GM23338 (cell line): ENCODE measurements at regions not wholly inside any gene's neighbourhood (a gene's known extent, or its start where the extent isn't known, plus 50 kb on each side); places are given as distances from the start of the nearest gene placed in this dataset.

Experiments
- ATAC-seq: fragments of 200-7000 bp; cut with Tn5 transposase; 3 replicates; pipeline ENCODE4 v1.9.1; 2020
- DNase-seq: peaks from one replicate; pipeline ENCODE4 v3.0.0-alpha.2; 2015; ENCODE audit warnings: low spot score
- H2AFZ ChIP-seq: fragments of 200-600 bp; sonication (generic); 2 replicates; pipeline ENCODE4 v1.8.0; 2016; ENCODE audit warnings: antibody characterized with exemption, mild to moderate bottlenecking, moderate library complexity
- H3F3A ChIP-seq: fragments of 200-600 bp; sonication (generic); replicated peaks from 2 replicates; pipeline ENCODE4 v1.8.0; 2017; ENCODE audit warnings: antibody characterized with exemption, mixed run types, low read depth
- H3K27ac ChIP-seq: fragments of 200-600 bp; sonication (generic); 2 replicates; pipeline ENCODE4 v1.6.1; 2016; ENCODE audit warnings: low read depth
- H3K27me3 ChIP-seq: fragments of 200-600 bp; sonication (generic); 2 replicates; pipeline ENCODE4 v1.8.0; 2016; ENCODE audit warnings: mild to moderate bottlenecking, mixed run types, moderate library complexity; ENCODE audit not compliant: insufficient read depth
- H3K36me3 ChIP-seq: fragments of 200-600 bp; sonication (generic); 2 replicates; pipeline ENCODE4 v1.8.0; 2016; ENCODE audit warnings: mild to moderate bottlenecking; ENCODE audit not compliant: insufficient read depth
- H3K4me1 ChIP-seq: fragments of 200-600 bp; sonication (generic); 2 replicates; pipeline ENCODE4 v1.8.0; 2016; ENCODE audit warnings: mild to moderate bottlenecking, moderate library complexity; ENCODE audit not compliant: insufficient read depth
- H3K4me2 ChIP-seq: fragments of 200-600 bp; sonication (generic); 2 replicates; pipeline ENCODE4 v1.7.1; 2017; ENCODE audit warnings: mixed run types
- H3K4me3 ChIP-seq: fragments of 200-600 bp; sonication (generic); 2 replicates; pipeline ENCODE4 v1.6.1; 2016; ENCODE audit warnings: mixed run types
- H3K79me2 ChIP-seq: fragments of 200-600 bp; sonication (generic); replicated peaks from 2 replicates; pipeline ENCODE4 v1.8.0; 2017; ENCODE audit warnings: mild to moderate bottlenecking; ENCODE audit not compliant: insufficient read depth
- H3K9me2 ChIP-seq: fragments of 200-600 bp; sonication (generic); 2 replicates; pipeline ENCODE4 v1.8.0; 2017; ENCODE audit not compliant: insufficient read depth
- H4K20me1 ChIP-seq: fragments of 200-600 bp; sonication (generic); replicated peaks from 2 replicates; pipeline ENCODE4 v1.8.0; 2017; ENCODE audit warnings: mild to moderate bottlenecking; ENCODE audit not compliant: insufficient read depth
- H3K27ac Mint-ChIP-seq: 2 replicates; pipeline ENCODE4 v1.8.0; 2020; ENCODE audit warnings: inconsistent platforms, mild to moderate bottlenecking, moderate library complexity, mixed read lengths
- H3K27me3 Mint-ChIP-seq: 3 replicates; pipeline ENCODE4 v1.8.0; 2022; ENCODE audit warnings: low read depth, mild to moderate bottlenecking, moderate library complexity, mixed read lengths, inconsistent platforms; ENCODE audit not compliant: insufficient read depth, poor library complexity
- H3K36me3 Mint-ChIP-seq: 3 replicates; pipeline ENCODE4 v1.8.0; 2021; ENCODE audit warnings: low read depth, mild to moderate bottlenecking, inconsistent platforms, moderate library complexity, mixed read lengths
- H3K4me1 Mint-ChIP-seq: 3 replicates; pipeline ENCODE4 v1.8.0; 2020; ENCODE audit warnings: mild to moderate bottlenecking, inconsistent platforms, mixed read lengths
- H3K4me3 Mint-ChIP-seq: 3 replicates; pipeline ENCODE4 v1.8.0; 2021; ENCODE audit warnings: moderate library complexity, mild to moderate bottlenecking, inconsistent platforms, mixed read lengths
- H3K9me3 Mint-ChIP-seq: 3 replicates; pipeline ENCODE4 v1.8.0; 2020; ENCODE audit warnings: moderate library complexity, mild to moderate bottlenecking, inconsistent platforms, mixed read lengths
- CREB1 ChIP-seq: fragments of 250-450 bp; sonication (Bioruptor Pico); IDR thresholded peaks from 2 replicates; pipeline ENCODE4 v1.5.0; 2020; ENCODE audit warnings: low read depth, mild to moderate bottlenecking, moderate library complexity
- EZH2 ChIP-seq: fragments of 200-600 bp; sonication (generic); IDR thresholded peaks from one replicate; pipeline ENCODE4 v1.8.0; 2017; ENCODE audit warnings: antibody characterized with exemption, mild to moderate bottlenecking, low read depth; ENCODE audit not compliant: unreplicated experiment
- EZH2phosphoT487 ChIP-seq: fragments of 200-600 bp; sonication (generic); IDR thresholded peaks from one replicate; pipeline ENCODE4 v1.8.1; 2018; ENCODE audit warnings: antibody characterized with exemption; ENCODE audit not compliant: unreplicated experiment
- JUNB ChIP-seq: IDR thresholded peaks from one replicate; pipeline ENCODE4 v1.6.1; 2016; ENCODE audit warnings: antibody characterized with exemption; ENCODE audit not compliant: unreplicated experiment
- NANOG ChIP-seq: IDR thresholded peaks from 2 replicates; pipeline ENCODE4 v1.6.1; 2016; ENCODE audit warnings: antibody characterized with exemption, borderline replicate concordance
- POLR2AphosphoS5 ChIP-seq: IDR thresholded peaks from 2 replicates; pipeline ENCODE4 v1.6.1; 2016; ENCODE audit warnings: antibody characterized with exemption, low read depth
- STAT1 ChIP-seq: IDR thresholded peaks from one replicate; pipeline ENCODE4 v1.6.1; 2016; ENCODE audit warnings: antibody characterized with exemption; ENCODE audit not compliant: unreplicated experiment
- ZNF331 ChIP-seq: fragments of 250-450 bp; sonication (Bioruptor Pico); IDR thresholded peaks from 2 replicates; pipeline ENCODE4 v1.5.0; 2020; ENCODE audit warnings: low read depth, mild to moderate bottlenecking, moderate library complexity
- TF ChIP-seq, protein P1 (sequence below): IDR thresholded peaks from one replicate; pipeline ENCODE4 v1.6.1; 2018; ENCODE audit warnings: antibody characterized with exemption; ENCODE audit not compliant: unreplicated experiment
- TF ChIP-seq, protein P2 (sequence below): fragments of 250-450 bp; sonication (Bioruptor Pico); IDR thresholded peaks from 2 replicates; pipeline ENCODE4 v1.5.0; 2020; ENCODE audit warnings: mild to moderate bottlenecking, moderate library complexity
- TF ChIP-seq, protein P3 (sequence below), 2 experiments: fragments of 200-600 bp in 1 of 2; sonication (generic) in 1 of 2; conservative IDR thresholded peaks; 2 replicates each; pipeline versions ENCODE4 v1.5.1 to v1.6.1; 2016 to 2017; ENCODE audit warnings: antibody characterized with exemption in 2 of 2, low read depth in 2 of 2, mild to moderate bottlenecking in 2 of 2, moderate library complexity in 1 of 2
- TF ChIP-seq, protein P4 (sequence below): IDR thresholded peaks from 2 replicates; pipeline ENCODE4 v1.6.1; 2016; ENCODE audit warnings: antibody characterized with exemption

DNA sequence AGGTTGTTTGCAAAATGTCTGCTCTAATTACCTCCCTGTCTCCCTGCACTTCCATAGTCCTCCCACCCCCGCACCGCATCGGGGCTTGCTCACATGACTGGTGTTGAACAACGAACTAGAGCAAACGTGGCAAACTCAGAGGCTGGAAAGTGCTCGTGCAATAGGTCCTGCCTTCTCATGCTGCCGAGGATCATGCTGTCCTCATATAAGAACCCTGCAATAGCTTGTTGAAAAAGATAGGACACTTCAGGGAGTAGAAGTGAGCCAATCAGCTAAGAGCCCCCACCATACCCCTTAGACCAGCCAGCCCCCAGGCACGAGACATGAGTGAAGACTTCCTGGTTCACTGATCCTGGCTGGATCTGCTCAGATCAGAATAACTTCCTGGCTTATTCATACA, 219.2 kb downstream of the C6orf118 start:
- Mint-ChIP-seq H3K4me3 (no peak overlapping the region), H3K4me1 (no peaks in the 10 kb centered on the region), H3K27ac (no peak overlapping the region), H3K36me3 (peaks cover 29% of the 10 kb centered on the region), H3K9me3 (peaks cover 47% of the 10 kb centered on the region), H3K27me3 (peaks cover 2% of the 10 kb centered on the region)
- H3K27me3 ChIP-seq, result no peaks in the 10 kb centered on the region
- H3K79me2 ChIP-seq, result no peaks in the 10 kb centered on the region
- no peak overlapping the region for H3K27ac ChIP-seq
- no peak for ATAC-seq
- 0 out of 2 replicates have a peak, but pooled peaks cover 8% of the 10 kb centered on the region for H3K9me2 ChIP-seq
- H4K20me1 ChIP-seq, result no peaks in the 10 kb centered on the region
- no peaks in the 10 kb centered on the region for H3K4me1 ChIP-seq
- TF ChIP-seq, protein P1, sequence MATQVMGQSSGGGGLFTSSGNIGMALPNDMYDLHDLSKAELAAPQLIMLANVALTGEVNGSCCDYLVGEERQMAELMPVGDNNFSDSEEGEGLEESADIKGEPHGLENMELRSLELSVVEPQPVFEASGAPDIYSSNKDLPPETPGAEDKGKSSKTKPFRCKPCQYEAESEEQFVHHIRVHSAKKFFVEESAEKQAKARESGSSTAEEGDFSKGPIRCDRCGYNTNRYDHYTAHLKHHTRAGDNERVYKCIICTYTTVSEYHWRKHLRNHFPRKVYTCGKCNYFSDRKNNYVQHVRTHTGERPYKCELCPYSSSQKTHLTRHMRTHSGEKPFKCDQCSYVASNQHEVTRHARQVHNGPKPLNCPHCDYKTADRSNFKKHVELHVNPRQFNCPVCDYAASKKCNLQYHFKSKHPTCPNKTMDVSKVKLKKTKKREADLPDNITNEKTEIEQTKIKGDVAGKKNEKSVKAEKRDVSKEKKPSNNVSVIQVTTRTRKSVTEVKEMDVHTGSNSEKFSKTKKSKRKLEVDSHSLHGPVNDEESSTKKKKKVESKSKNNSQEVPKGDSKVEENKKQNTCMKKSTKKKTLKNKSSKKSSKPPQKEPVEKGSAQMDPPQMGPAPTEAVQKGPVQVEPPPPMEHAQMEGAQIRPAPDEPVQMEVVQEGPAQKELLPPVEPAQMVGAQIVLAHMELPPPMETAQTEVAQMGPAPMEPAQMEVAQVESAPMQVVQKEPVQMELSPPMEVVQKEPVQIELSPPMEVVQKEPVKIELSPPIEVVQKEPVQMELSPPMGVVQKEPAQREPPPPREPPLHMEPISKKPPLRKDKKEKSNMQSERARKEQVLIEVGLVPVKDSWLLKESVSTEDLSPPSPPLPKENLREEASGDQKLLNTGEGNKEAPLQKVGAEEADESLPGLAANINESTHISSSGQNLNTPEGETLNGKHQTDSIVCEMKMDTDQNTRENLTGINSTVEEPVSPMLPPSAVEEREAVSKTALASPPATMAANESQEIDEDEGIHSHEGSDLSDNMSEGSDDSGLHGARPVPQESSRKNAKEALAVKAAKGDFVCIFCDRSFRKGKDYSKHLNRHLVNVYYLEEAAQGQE, result no peak
- TF ChIP-seq STAT1, result no peak
- no peak for TF ChIP-seq JUNB
- TF ChIP-seq CREB1 (CRISPR knock-in tag), result no peak
- TF ChIP-seq EZH2, result no peak
- TF ChIP-seq, protein P2, sequence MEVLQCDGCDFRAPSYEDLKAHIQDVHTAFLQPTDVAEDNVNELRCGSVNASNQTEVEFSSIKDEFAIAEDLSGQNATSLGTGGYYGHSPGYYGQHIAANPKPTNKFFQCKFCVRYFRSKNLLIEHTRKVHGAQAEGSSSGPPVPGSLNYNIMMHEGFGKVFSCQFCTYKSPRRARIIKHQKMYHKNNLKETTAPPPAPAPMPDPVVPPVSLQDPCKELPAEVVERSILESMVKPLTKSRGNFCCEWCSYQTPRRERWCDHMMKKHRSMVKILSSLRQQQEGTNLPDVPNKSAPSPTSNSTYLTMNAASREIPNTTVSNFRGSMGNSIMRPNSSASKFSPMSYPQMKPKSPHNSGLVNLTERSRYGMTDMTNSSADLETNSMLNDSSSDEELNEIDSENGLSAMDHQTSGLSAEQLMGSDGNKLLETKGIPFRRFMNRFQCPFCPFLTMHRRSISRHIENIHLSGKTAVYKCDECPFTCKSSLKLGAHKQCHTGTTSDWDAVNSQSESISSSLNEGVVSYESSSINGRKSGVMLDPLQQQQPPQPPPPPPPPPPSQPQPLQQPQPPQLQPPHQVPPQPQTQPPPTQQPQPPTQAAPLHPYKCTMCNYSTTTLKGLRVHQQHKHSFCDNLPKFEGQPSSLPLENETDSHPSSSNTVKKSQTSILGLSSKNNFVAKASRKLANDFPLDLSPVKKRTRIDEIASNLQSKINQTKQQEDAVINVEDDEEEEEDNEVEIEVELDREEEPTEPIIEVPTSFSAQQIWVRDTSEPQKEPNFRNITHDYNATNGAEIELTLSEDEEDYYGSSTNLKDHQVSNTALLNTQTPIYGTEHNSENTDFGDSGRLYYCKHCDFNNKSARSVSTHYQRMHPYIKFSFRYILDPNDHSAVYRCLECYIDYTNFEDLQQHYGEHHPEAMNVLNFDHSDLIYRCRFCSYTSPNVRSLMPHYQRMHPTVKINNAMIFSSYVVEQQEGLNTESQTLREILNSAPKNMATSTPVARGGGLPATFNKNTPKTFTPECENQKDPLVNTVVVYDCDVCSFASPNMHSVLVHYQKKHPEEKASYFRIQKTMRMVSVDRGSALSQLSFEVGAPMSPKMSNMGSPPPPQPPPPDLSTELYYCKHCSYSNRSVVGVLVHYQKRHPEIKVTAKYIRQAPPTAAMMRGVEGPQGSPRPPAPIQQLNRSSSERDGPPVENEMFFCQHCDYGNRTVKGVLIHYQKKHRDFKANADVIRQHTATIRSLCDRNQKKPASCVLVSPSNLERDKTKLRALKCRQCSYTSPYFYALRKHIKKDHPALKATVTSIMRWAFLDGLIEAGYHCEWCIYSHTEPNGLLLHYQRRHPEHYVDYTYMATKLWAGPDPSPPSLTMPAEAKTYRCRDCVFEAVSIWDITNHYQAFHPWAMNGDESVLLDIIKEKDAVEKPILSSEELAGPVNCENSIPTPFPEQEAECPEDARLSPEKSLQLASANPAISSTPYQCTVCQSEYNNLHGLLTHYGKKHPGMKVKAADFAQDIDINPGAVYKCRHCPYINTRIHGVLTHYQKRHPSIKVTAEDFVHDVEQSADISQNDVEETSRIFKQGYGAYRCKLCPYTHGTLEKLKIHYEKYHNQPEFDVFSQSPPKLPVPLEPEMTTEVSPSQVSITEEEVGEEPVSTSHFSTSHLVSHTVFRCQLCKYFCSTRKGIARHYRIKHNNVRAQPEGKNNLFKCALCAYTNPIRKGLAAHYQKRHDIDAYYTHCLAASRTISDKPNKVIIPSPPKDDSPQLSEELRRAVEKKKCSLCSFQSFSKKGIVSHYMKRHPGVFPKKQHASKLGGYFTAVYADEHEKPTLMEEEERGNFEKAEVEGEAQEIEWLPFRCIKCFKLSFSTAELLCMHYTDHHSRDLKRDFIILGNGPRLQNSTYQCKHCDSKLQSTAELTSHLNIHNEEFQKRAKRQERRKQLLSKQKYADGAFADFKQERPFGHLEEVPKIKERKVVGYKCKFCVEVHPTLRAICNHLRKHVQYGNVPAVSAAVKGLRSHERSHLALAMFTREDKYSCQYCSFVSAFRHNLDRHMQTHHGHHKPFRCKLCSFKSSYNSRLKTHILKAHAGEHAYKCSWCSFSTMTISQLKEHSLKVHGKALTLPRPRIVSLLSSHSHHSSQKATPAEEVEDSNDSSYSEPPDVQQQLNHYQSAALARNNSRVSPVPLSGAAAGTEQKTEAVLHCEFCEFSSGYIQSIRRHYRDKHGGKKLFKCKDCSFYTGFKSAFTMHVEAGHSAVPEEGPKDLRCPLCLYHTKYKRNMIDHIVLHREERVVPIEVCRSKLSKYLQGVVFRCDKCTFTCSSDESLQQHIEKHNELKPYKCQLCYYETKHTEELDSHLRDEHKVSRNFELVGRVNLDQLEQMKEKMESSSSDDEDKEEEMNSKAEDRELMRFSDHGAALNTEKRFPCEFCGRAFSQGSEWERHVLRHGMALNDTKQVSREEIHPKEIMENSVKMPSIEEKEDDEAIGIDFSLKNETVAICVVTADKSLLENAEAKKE (CRISPR knock-in tag), result no peak
- TF ChIP-seq, protein P3, sequence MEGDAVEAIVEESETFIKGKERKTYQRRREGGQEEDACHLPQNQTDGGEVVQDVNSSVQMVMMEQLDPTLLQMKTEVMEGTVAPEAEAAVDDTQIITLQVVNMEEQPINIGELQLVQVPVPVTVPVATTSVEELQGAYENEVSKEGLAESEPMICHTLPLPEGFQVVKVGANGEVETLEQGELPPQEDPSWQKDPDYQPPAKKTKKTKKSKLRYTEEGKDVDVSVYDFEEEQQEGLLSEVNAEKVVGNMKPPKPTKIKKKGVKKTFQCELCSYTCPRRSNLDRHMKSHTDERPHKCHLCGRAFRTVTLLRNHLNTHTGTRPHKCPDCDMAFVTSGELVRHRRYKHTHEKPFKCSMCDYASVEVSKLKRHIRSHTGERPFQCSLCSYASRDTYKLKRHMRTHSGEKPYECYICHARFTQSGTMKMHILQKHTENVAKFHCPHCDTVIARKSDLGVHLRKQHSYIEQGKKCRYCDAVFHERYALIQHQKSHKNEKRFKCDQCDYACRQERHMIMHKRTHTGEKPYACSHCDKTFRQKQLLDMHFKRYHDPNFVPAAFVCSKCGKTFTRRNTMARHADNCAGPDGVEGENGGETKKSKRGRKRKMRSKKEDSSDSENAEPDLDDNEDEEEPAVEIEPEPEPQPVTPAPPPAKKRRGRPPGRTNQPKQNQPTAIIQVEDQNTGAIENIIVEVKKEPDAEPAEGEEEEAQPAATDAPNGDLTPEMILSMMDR (conservative IDR thresholded peaks at IDR 0.05; ENCODE audit: low read depth in 2 of 2), result no peak
- TF ChIP-seq EZH2phosphoT487, result no peak
- TF ChIP-seq, protein P4, sequence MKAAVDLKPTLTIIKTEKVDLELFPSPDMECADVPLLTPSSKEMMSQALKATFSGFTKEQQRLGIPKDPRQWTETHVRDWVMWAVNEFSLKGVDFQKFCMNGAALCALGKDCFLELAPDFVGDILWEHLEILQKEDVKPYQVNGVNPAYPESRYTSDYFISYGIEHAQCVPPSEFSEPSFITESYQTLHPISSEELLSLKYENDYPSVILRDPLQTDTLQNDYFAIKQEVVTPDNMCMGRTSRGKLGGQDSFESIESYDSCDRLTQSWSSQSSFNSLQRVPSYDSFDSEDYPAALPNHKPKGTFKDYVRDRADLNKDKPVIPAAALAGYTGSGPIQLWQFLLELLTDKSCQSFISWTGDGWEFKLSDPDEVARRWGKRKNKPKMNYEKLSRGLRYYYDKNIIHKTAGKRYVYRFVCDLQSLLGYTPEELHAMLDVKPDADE, result no peak
- no peak for TF ChIP-seq ZNF331 (CRISPR knock-in tag)
- no peak for TF ChIP-seq POLR2AphosphoS5
- no peak for TF ChIP-seq NANOG
- no peak for DNase-seq
- no peak overlapping the region for H3K4me3 ChIP-seq
- no peaks in the 10 kb centered on the region for H3F3A ChIP-seq
- H3K36me3 ChIP-seq, result no peaks in the 10 kb centered on the region
- H2AFZ ChIP-seq, result no peak overlapping the region
- no peak overlapping the region for H3K4me2 ChIP-seq
